ENCODE measurements at regions not wholly inside any gene's neighbourhood (a gene's known extent, or its start where the extent isn't known, plus 50 kb on each side); places are given as distances from the start of the nearest gene placed in this dataset.
"Not testable (repeated sequence)": the region's sequence is repeated elsewhere in the genome, so short reads cannot be mapped to it uniquely, and the experiment has no call there.

DNA sequence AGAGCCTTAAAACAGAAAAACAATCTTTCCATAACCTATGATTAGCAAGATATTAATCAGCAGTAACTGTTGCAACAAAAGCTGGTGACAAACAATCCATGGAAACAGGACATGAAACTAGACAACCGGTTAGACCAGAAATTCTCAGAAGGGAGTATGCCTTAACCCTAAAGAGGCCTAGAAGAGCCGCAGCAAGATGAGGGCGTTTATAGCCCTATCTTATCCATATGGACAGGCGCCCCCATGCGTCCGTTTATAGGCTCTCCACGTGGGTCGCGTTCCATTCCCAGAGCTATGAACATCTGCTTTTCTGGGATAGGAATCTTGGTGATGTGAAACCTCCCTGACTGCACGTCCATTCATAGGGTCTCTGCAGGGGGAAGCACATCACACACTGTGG, 1662.7 kb upstream of the PABPC4L start:
- DNase-seq (ENCODE audit: low spot score): not testable (repeated sequence)

DNA sequence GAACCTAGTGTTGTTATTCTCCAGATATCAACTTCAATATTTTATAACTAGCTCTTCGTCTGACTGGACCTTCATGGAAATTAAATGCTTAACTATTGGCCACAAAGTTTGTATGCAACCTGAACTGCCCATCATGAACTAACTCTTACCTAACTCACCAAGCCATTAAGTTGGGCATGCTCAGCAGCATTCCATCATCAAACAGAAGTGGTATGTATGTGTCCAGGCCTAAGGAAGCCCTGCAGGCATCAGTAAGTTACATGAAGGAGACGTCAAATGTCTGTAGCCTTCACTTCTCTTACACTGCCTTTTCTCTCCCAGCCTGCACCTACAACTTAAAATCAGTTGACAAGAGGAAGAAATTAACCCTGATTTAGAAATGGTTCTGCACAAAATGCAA, 1639.2 kb upstream of the PABPC4L start:
- DNase-seq (ENCODE audit: low spot score): no peak

DNA sequence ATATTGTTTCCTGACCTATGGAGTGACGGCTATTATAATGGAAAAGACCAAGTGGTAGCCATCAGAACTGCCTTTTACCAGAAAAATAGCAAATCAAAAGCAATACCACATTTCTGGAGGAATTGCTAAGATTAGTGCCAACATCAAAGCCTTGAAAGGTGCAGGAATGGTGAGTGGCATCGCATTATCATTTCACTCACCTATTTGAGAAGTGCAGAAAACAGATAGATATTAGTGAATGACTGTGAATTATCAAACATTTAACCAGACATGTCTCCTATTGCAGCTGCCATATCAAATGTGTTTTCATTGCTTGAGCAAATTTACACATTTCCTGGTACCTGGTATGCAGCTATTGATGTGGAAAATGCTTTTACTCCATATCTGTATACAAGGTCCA, 1638.1 kb upstream of the PABPC4L start:
- no peak for DNase-seq (ENCODE audit: low spot score)

GRCh38 chr4:135838889-135839288, 1637.3 kb upstream of the PABPC4L start:
- peak; percentile 59 for DNase-seq (ENCODE audit: low spot score)

- DNase-seq (ENCODE audit: low spot score): no peak
These were observed 1632.9 kb upstream of the PABPC4L start for GRCh38 chr4:135834471-135834870.

GRCh38 chr4:135833529-135833928, 1631.9 kb upstream of the PABPC4L start:
- DNase-seq (ENCODE audit: low spot score): no peak

DNA sequence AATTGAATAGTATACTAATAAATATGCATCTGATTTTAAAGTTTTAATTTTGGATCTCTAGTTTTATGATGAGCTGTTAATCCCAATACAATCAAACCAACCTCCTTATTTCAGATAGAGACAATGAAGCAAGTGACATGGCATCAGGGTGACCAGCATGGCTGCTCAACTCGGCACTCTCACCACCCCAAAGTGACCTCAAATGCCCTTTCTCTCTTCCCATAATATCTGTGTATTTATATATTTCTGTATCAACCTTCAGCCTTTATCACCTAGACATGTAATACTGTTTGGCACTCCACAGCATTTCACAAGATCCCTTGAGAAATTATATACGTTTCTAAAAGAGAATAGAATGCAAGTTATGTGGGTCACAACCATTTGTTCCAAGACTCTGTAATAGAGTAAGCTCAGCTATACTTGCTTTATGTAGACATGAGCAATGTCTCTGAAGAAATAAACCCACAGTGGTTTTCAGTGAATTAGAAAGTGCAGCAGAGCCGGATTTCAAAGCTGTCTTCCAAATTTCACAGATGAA, 1623.2 kb upstream of the PABPC4L start:
- DNase-seq (ENCODE audit: low spot score): no peak

DNA sequence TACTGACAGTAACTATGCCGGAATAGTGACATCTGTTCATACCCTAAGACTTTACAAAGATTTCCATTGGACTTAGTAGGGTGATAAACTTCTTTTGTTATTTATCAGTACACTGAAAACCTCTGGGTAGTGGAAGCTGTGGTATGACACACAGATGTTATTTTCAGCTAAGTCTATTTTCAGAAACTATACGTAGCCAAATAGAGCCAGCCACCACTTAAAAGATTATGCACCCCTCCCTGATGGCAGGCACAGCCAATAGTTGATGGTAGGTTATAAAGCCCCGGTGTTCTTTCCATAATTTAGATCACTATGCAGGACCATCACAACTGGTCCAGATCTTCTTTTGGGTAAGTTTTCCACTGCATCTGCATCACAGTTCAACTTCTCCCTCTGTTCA, 1603.2 kb upstream of the PABPC4L start:
- no peak for DNase-seq (ENCODE audit: low spot score)

DNA sequence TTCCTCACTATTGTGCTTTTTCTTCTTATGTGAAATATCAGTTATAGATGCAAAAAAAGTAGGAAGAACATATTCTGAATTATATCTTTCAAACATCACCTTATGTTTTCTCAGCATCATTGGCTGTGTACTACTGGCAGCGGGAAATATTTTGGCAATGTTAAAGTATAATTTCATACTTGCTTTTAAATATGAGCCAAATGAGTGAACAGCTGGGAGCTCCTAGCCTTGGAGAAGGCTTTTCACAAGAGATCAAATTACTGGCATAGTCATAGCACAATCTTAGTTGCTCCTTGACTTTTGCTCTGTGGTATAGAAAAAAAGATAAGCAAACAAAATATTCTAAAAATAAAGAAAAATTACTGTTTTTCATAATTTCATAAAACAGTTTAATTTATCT, 1575.8 kb upstream of the PABPC4L start:
- DNase-seq (ENCODE audit: low spot score): no peak

DNA sequence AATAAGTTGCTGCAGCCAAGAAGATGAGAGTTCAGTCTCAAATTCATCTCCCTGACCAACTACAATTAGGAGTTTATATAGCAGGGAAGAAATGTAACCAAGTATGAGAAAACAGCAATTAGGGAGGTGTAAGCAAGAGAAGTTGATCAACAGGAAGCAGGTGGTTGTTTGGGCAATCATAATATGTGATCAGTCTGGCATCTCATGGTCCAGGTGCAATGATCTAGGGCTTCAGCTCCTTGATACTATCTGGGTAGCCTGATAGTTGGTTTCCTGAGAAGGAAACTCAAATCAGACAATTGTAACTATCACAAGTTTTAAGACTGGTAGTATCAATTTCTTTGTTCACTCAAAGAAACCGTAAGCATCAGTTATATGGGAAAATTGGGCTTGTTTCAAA, 1574.3 kb upstream of the PABPC4L start:
- no peak for DNase-seq (ENCODE audit: low spot score)

GRCh38 chr4:135770505-135770904, 1568.9 kb upstream of the PABPC4L start:
- DNase-seq (ENCODE audit: low spot score): no peak

- no peak for DNase-seq (ENCODE audit: low spot score)
These were observed 1543.3 kb upstream of the PABPC4L start for GRCh38 chr4:135744928-135745327.

GRCh38 chr4:135741583-135741982, 1540.0 kb upstream of the PABPC4L start:
- DNase-seq (ENCODE audit: low spot score): peak; percentile 83

DNA sequence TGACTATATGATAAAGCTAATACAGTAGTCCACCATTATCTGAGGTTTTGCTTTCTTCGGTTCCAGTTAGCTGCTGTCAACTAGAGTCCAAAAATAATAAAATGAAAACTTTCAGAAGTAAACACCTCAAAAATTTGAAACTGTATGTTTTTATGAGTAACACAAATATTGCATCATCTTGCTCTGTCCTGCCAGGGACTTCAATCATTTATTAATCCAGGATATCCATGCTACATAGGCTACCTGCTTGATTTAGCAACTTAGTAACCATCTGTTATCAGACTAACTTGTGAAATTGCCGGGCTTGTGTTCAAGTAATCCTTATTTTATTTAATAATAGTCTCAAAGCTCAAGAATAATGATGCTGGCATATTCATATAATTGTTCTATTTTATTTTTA, 1537.8 kb upstream of the PABPC4L start:
- DNase-seq (ENCODE audit: low spot score): peak; percentile 40

DNA sequence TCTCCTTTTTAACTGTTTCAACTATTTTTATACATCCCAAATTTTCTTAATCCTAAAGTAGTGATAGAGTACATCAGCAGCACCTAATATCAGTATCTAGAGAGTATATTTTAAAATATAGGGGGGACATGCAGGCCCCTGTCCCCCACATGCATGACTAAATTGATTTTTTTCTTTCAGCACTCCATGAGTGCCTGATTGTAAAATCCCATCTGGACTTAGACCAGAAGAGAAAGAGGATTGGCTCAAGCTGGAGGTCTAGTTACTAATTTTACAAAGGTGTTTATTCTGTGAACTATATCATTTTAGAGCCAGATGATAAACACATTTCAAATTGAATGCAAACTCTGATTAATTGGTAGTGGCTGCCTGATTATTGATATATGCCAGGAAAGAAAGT, 1533.9 kb upstream of the PABPC4L start:
- DNase-seq (ENCODE audit: low spot score): no peak

DNA sequence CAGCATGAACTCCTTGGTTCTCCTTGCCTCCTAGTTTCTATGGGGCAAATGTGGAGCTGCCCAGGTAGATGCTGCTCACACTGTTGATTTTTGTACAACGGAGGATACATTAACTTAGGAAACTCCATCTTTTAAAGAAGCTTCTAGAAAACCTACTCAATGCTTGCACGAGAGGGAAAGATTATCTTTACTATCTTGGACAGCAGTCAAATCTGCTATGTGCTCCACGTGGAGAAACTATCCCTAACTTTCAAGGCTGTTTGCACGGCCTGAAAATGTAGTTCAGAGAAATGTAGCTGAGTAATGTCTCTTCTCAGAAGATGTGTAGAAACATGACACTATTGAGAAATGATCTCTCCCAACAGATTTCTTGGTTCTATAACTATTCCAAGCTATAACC, 1530.9 kb upstream of the PABPC4L start:
- DNase-seq (ENCODE audit: low spot score): no peak

- no peak for DNase-seq (ENCODE audit: low spot score)
These were observed 1530.1 kb upstream of the PABPC4L start for GRCh38 chr4:135731682-135732081.

- DNase-seq (ENCODE audit: low spot score): peak; percentile 24
These were observed 1522.8 kb upstream of the PABPC4L start for GRCh38 chr4:135724421-135724820.

GRCh38 chr4:135718019-135718418, 1516.4 kb upstream of the PABPC4L start:
- DNase-seq (ENCODE audit: low spot score): no peak

GRCh38 chr4:135705343-135705742, 1503.8 kb upstream of the PABPC4L start:
- no peak for DNase-seq (ENCODE audit: low spot score)

DNA sequence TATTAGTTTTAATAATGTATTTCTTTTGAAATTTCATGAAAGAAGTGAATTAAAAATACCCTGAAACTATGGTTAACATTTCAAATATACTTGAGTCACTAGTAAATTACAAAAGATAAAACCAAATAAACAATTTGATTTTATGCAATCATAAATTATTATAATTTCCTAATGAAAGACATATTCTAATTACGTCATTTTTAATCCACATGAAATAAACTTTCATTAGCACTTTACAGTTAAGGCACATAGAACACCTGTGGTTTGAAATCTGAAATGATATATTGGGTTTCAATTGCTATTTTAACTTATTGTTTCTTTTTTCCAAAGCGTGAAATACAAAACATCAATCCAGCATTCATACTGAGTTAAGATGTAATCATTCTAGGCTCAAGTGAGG, 1492.5 kb upstream of the PABPC4L start:
- no peak for DNase-seq (ENCODE audit: low spot score)

GRCh38 chr4:135684001-135684400, 1482.4 kb upstream of the PABPC4L start:
- no peak for DNase-seq (ENCODE audit: low spot score)

DNA sequence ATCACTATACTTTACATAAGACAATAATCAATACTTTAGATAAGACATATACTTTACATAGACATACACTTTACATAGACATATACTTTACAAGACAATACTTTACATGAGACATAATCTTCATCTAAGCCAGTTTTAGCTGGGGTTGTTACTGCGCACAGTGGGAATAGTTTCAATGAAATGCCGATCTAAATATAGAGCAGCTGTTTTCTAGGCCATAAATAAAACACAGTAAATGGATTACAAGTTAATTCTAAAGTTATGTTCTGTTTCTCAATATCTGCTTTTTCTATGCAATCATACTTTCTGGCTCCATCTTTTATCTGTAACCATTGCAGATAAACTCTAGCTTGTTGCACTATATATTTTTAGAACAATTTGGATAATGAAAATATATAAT, 1470.6 kb upstream of the PABPC4L start:
- no peak for DNase-seq (ENCODE audit: low spot score)

- no peak for DNase-seq (ENCODE audit: low spot score)
These were observed 1469.0 kb upstream of the PABPC4L start for GRCh38 chr4:135670548-135670947.
